BJ (cell line): ENCODE measurements at regions not wholly inside any gene's neighbourhood (a gene's known extent, or its start where the extent isn't known, plus 50 kb on each side); places are given as distances from the start of the nearest gene placed in this dataset. TPM values are rescaled to one million over a fixed set of nuclear protein-coding genes. Genes with fewer than 3 reads are reported as not detected.

Source experiments
- CTCF ChIA-PET: fragments of 350-600 bp; formaldehyde crosslinking; extraction: SDS; loops from one replicate; lab custom pipeline; 2021; ENCODE audit warnings: antibody characterized with exemption, inconsistent platforms; lab: Yijun Ruan, JAX
- POLR2A ChIA-PET: fragments of 300-600 bp; sonication (Branson Sonifier 250); formaldehyde crosslinking; extraction: SDS; loops from one replicate; lab custom pipeline; 2021; ENCODE audit warnings: antibody characterized with exemption; lab: Charles Lee
- DNase-seq: peaks from one replicate; pipeline ENCODE4 v3.0.0-alpha.2; 2011; ENCODE audit warnings: low read depth
- H3K27me3 ChIP-seq: 2 replicates; pipeline ENCODE4 v1.6.0; 2011; ENCODE audit warnings: low read length; ENCODE audit not compliant: control insufficient read depth, insufficient read depth
- H3K36me3 ChIP-seq: 2 replicates; pipeline ENCODE4 v1.5.1; 2011; ENCODE audit warnings: low read length; ENCODE audit not compliant: control insufficient read depth, insufficient read depth
- H3K4me3 ChIP-seq: 2 replicates; pipeline ENCODE4 v1.5.1; 2011; ENCODE audit warnings: low read depth, mild to moderate bottlenecking, control low read depth, low read length
- small RNA-seq: library from RNA; depleted of rRNA; stranded (forward); fragments of <200 nt; gene quantifications from one replicate; pipeline ENCODE3, GENCODE V24; 2012; ENCODE audit warnings: low replicate concordance, low read depth; ENCODE audit not compliant: insufficient read length
- TF ChIP-seq, protein P1 (sequence below): IDR thresholded peaks from 2 replicates; pipeline ENCODE4 v1.5.1; 2011; ENCODE audit warnings: low read depth, mild to moderate bottlenecking, control low read depth, inconsistent platforms, low read length, moderate library complexity; ENCODE audit not compliant: insufficient read depth

DNA sequence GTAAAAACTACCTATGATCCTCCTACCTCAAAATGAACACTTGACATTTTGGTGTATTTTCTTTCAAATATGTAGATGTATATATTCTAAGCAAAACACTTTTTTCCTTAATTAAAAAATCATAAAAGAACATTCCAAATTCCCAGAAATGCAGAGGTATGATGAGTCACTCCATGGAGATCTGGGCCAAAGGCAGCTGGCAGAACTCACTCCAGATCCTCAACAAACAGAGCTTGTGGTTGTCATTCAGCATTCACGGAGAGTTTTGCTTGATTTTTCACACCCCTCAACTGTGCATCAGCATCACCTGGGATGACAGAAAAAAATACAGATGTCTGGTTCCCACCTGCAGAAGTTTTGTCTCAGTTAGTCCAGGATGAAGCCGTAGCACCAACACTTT is 144.6 kb downstream of the KIT start:
- DNase-seq, result no peak
- ChIA-PET CTCF (interaction anchor here (0.8 to 1.0 kb wide), 2 partner anchors 10 to 87 kb away, joined by 3 read pairs; no protein-coding TSS in a partner anchor), POLR2A (no interaction called here)
- TF ChIP-seq, protein P1, sequence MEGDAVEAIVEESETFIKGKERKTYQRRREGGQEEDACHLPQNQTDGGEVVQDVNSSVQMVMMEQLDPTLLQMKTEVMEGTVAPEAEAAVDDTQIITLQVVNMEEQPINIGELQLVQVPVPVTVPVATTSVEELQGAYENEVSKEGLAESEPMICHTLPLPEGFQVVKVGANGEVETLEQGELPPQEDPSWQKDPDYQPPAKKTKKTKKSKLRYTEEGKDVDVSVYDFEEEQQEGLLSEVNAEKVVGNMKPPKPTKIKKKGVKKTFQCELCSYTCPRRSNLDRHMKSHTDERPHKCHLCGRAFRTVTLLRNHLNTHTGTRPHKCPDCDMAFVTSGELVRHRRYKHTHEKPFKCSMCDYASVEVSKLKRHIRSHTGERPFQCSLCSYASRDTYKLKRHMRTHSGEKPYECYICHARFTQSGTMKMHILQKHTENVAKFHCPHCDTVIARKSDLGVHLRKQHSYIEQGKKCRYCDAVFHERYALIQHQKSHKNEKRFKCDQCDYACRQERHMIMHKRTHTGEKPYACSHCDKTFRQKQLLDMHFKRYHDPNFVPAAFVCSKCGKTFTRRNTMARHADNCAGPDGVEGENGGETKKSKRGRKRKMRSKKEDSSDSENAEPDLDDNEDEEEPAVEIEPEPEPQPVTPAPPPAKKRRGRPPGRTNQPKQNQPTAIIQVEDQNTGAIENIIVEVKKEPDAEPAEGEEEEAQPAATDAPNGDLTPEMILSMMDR, result no peak
- Histone ChIP-seq H3K27me3 (no peaks in the 10 kb centered on the region; the same call in 1 of the 2 replicates), H3K4me3 (no peak overlapping the region), H3K36me3 (no peaks in the 10 kb centered on the region)

- TF ChIP-seq, protein P1, result no peak
- CTCF ChIA-PET, result interaction anchor here (0.6 kb wide), 1 partner anchor 76 kb away, joined by 3 read pairs; no protein-coding TSS in a partner anchor
Measured at GRCh38 chr4:54800831-54801530, 143.2 kb downstream of the KIT start.

GRCh38 chr4:54794579-54794978 is 136.8 kb downstream of the KIT start:
- no peaks in the 10 kb centered on the region for H3K36me3 ChIP-seq
- ChIA-PET POLR2A (no interaction called here), CTCF (interaction anchor here (1.6 kb wide), 1 partner anchor 19 kb away, joined by 4 read pairs; no protein-coding TSS in a partner anchor)
- H3K4me3 ChIP-seq, result no peak overlapping the region
- TF ChIP-seq, protein P1, result no peak
- no peaks in the 10 kb centered on the region; the same call in 1 of the 2 replicates for H3K27me3 ChIP-seq
- DNase-seq, result no peak

More at GRCh38 chr4:54800831-54801530, 143.2 kb downstream of the KIT start:
- Histone ChIP-seq H3K36me3 (no peaks in the 10 kb centered on the region), H3K4me3 (no peak overlapping the region), H3K27me3 (no peaks in the 10 kb centered on the region; the same call in 1 of the 2 replicates)
- DNase-seq, result no peak
- POLR2A ChIA-PET, result interaction anchor here (0.6 kb wide), 1 partner anchor 18 kb away, joined by 3 read pairs; no protein-coding TSS in a partner anchor

DNA sequence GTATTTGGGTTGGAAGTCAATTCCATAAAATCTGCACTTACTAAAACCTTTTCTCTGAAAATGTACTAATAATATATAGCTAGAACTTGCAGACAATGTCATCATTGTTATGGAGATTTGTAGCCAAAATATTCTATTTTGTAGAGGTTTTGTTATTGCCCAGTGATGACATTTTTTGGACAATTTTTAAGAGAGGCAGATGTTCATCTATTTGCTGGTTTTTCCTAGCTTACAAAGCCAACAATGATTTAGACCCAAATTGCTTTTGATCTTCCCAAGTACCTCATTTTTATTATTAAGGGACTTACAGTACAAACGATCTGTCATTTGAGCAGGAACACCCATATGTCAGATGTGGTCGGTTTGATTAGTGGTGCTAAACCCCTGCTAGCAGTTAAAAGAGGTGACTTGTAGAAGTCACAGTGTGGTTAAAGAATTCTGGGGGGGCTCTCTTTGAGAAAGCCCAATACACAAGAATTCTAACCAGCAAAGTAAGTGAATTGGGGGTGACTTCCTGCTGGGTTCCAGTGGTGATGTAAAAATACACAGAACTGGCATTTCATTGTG is 136.2 kb downstream of the KIT start:
- TF ChIP-seq, protein P1, result no peak
- POLR2A ChIA-PET, result no interaction called here
- DNase-seq, result no peak
- CTCF ChIA-PET, result interaction anchor here (1.4 kb wide), 1 partner anchor 10 kb away, joined by 4 read pairs; no protein-coding TSS in a partner anchor
- no peaks in the 10 kb centered on the region for H3K36me3 ChIP-seq
- H3K27me3 ChIP-seq, result no peaks in the 10 kb centered on the region; the same call in 1 of the 2 replicates
- no peak overlapping the region for H3K4me3 ChIP-seq

Small RNAs in the stretch of these regions (small RNA-seq; reads per million reads assigned to genes)
- gene RPL38P3, result not detected
